Thoracic aorta (tissue), 2 donors: ENCODE measurements at regions not wholly inside any gene's neighbourhood (a gene's known extent, or its start where the extent isn't known, plus 50 kb on each side); places are given as distances from the start of the nearest gene placed in this dataset.
"Not testable (repeated sequence)": the region's sequence is repeated elsewhere in the genome, so short reads cannot be mapped to it uniquely, and the experiment has no call there.

Experiments used
- ATAC-seq: fragments of 150-250 bp; one replicate; pipeline ENCODE4 v1.8.0; 2017; ENCODE audit warnings: low read depth; ENCODE audit not compliant: insufficient number of reproducible peaks, low FRiP score
- DNase-seq: peaks from one replicate; pipeline ENCODE4 v3.0.0-alpha.2; 2020; ENCODE audit warnings: low spot score
- H3K27ac ChIP-seq, 2 donors: fragments of 200-600 bp; sonication (generic); 1 replicate in 1 of 2; 2 replicates in 1 of 2; pipeline ENCODE4 v1.5.1; 2016; ENCODE audit warnings: mild to moderate bottlenecking in 2 of 2, moderate library complexity in 2 of 2
- H3K27me3 ChIP-seq: fragments of 200-600 bp; sonication (generic); replicated peaks from 2 replicates; pipeline ENCODE4 v1.6.0; 2016; ENCODE audit warnings: mild to moderate bottlenecking; ENCODE audit not compliant: insufficient read depth
- H3K36me3 ChIP-seq: fragments of 200-600 bp; sonication (generic); one replicate; pipeline ENCODE4 v1.5.1; 2016
- H3K4me1 ChIP-seq, 2 donors: fragments of 200-600 bp; sonication (generic); 1 replicate in 1 of 2; 2 replicates in 1 of 2; pipeline versions ENCODE4 v1.5.1 to v1.6.0; 2016; ENCODE audit warnings: low read depth in 2 of 2, mild to moderate bottlenecking in 1 of 2; ENCODE audit not compliant: control insufficient read depth in 1 of 2
- H3K4me3 ChIP-seq: fragments of 200-600 bp; sonication (generic); 2 replicates; pipeline ENCODE4 v1.5.1; 2016; ENCODE audit warnings: mild to moderate bottlenecking
- H3K9me3 ChIP-seq: fragments of 200-600 bp; sonication (generic); 2 replicates; pipeline ENCODE4 v1.5.1; 2016
- TF ChIP-seq, protein P1 (sequence below): fragments of 200-600 bp; sonication (generic); IDR thresholded peaks from one replicate; pipeline ENCODE4 v1.5.1; 2019; ENCODE audit warnings: antibody characterized with exemption

DNA sequence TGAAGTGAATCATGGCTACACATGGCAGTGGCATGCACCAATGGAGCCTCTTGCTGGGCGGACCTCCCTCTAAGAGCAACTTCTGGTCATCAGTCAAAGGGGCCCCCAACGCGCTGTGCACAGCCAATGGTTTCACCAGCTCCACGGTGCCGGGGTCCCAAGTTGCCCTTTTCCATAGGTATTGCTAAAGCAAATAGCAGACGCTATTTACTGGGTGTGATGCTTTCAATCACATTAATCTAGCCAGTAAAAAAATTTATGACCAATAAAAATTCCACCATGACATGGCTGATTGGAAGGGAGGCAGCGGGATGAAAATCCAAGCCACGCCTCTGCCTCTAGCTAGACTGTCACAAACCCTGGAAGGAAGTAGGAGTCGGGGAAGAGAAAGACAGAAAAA, 680.3 kb upstream of the SOX9 start:
- no peak overlapping the region for H3K4me3 ChIP-seq
- H3K36me3 ChIP-seq: no peaks in the 10 kb centered on the region
- H3K27me3 ChIP-seq: no peaks in the 10 kb centered on the region
- H3K4me1 ChIP-seq: no peaks in the 10 kb centered on the region
- no peak overlapping the region for H3K27ac ChIP-seq
- no peak for ATAC-seq
- DNase-seq: no peak
- TF ChIP-seq, protein P1, sequence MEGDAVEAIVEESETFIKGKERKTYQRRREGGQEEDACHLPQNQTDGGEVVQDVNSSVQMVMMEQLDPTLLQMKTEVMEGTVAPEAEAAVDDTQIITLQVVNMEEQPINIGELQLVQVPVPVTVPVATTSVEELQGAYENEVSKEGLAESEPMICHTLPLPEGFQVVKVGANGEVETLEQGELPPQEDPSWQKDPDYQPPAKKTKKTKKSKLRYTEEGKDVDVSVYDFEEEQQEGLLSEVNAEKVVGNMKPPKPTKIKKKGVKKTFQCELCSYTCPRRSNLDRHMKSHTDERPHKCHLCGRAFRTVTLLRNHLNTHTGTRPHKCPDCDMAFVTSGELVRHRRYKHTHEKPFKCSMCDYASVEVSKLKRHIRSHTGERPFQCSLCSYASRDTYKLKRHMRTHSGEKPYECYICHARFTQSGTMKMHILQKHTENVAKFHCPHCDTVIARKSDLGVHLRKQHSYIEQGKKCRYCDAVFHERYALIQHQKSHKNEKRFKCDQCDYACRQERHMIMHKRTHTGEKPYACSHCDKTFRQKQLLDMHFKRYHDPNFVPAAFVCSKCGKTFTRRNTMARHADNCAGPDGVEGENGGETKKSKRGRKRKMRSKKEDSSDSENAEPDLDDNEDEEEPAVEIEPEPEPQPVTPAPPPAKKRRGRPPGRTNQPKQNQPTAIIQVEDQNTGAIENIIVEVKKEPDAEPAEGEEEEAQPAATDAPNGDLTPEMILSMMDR: no peak
- H3K9me3 ChIP-seq: no peaks in the 10 kb centered on the region

DNA sequence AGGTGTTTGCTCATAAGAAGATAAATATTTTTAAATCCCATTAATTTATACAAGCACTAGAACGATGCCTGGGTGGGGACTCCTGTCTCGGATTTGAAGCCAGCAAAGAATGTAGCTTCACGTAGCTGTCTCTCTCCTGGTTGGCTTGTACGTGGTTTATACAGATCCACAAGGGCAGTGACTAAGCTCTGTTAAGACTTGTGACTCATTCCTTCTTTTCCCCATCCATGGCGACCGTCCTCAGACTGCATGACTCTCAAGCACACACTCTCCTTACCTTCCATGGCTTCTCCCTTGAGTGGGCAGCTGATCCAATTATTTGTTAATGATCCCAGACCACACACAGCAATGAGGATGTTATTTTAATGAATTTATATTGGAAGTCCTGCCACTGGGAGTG, 679.7 kb upstream of the SOX9 start:
- ATAC-seq: no peak
- H3K4me3 ChIP-seq: no peak overlapping the region
- no peaks in the 10 kb centered on the region for H3K4me1 ChIP-seq
- TF ChIP-seq, protein P1: no peak
- H3K36me3 ChIP-seq: no peaks in the 10 kb centered on the region
- no peaks in the 10 kb centered on the region for H3K27me3 ChIP-seq
- H3K9me3 ChIP-seq: no peaks in the 10 kb centered on the region
- no peak overlapping the region for H3K27ac ChIP-seq
- no peak for DNase-seq

DNA sequence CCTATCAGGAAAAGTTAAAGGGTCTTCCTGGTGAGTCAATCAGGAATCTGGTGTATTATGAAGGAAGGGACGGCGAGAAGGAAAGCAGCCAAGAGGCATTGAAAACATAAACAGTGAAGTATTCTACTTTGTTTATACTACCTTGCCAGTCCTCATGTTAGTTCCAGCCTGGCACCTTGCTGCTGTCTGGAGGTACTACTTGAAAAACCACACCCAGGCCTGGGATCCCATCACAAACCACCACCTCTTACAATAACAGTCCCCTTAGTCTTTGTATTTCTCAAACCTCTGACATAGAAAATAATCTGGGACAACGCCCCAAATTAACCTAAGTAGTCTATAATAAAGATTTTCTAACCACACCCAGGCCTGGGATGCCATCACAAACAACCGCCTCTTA, 676.7 kb upstream of the SOX9 start:
- no peak for ATAC-seq
- no peaks in the 10 kb centered on the region for H3K4me1 ChIP-seq
- H3K27ac ChIP-seq: no peak overlapping the region
- H3K4me3 ChIP-seq: no peak overlapping the region
- H3K9me3 ChIP-seq: no peaks in the 10 kb centered on the region
- TF ChIP-seq, protein P1: no peak
- no peaks in the 10 kb centered on the region for H3K36me3 ChIP-seq
- DNase-seq: no peak
- no peaks in the 10 kb centered on the region for H3K27me3 ChIP-seq

DNA sequence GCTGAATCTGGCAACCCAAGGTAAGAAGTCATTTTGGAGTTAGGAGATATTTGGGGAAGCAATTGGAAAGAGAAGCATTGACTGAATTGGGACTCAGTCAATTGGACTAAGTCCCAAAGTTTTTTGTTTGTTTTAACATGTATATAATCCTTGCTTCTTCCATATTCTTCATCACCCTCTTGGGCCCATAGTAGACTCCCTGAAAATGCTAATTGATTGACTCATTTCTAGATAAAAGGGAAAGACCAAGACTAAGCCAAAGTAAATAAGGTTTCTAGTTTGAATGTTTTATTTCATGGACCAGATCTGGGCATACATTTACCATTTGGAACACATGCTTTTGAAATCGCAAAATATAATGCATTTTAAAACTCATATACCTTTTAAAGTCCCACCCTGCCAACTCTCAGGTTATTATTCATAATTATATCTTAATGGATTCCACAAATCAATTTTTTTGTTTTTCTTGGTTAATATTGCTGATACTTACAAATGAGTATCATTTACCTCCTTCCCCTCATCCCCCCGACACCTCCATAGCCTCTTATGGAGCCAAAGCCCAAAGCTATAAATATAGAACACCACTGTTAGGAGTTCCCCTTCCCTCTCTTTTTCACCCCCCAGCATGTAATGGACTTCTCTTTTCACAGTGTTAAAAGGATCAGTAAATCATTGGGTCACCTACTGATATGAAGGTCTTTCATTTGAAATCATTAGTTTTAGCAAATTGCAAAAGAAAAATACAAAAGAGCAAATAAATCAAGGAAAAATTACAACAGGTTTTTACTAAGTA, 674.0 kb upstream of the SOX9 start:
- ATAC-seq: no peak
- H3K4me1 ChIP-seq: no peaks in the 10 kb centered on the region
- TF ChIP-seq, protein P1: no peak

DNA sequence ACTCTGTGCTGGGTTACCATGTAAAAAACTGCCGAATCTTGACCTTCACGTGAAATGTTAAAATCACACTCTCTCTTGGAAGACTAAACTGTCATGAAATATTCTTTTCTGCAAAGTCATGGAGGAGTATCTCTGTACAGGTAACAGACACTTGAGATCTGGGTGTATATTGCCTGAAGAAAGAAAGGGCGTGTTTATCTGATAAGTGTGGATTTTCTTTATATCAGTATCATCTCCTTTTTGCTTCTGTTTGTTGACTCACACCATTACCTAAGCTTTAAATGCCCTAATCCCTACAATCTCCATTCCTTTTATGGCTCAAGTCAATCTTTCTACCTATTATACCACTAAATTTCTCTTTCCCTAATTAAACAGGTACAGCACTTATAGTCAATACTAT, 673.2 kb upstream of the SOX9 start:
- no peak overlapping the region for H3K4me3 ChIP-seq
- no peak for ATAC-seq

More for the DNA sequence above, 674.0 kb upstream of the SOX9 start:
- no peak overlapping the region for H3K4me3 ChIP-seq
- H3K36me3 ChIP-seq: no peaks in the 10 kb centered on the region
- H3K27me3 ChIP-seq: no peaks in the 10 kb centered on the region
- H3K9me3 ChIP-seq: no peaks in the 10 kb centered on the region
- H3K27ac ChIP-seq: no peak overlapping the region
- DNase-seq: no peak

DNA sequence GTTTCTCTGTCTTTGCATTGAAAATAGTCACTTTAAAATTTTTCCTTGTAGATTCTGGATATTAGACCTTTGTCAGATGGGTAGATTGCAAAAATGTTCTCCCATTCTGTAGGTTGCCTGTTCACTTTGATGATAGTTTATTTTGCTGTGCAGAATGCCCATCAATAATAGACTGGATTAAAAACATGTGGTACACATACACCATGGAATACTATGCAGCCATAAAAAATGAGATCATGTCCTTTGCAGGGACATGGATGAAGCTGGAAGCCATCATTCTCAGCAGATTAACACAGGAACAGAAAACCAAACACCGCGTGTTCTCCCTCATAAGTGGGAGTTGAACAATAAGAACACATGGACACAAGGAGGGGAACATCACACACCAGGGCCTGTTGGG, 670.2 kb upstream of the SOX9 start:
- not testable (repeated sequence) for H3K4me1 ChIP-seq, DNase-seq, H3K27me3 ChIP-seq, H3K36me3 ChIP-seq, H3K27ac ChIP-seq, ATAC-seq, H3K4me3 ChIP-seq, H3K9me3 ChIP-seq

More for the DNA sequence above, 673.2 kb upstream of the SOX9 start:
- Histone ChIP-seq H3K36me3 (no peaks in the 10 kb centered on the region), H3K9me3 (no peaks in the 10 kb centered on the region), H3K27ac (no peak overlapping the region), H3K27me3 (no peaks in the 10 kb centered on the region), H3K4me1 (no peaks in the 10 kb centered on the region)
- TF ChIP-seq, protein P1: no peak
- DNase-seq: no peak
